ENCODE measurements at regions not wholly inside any gene's neighbourhood (a gene's known extent, or its start where the extent isn't known, plus 50 kb on each side); places are given as distances from the start of the nearest gene placed in this dataset.

DNA sequence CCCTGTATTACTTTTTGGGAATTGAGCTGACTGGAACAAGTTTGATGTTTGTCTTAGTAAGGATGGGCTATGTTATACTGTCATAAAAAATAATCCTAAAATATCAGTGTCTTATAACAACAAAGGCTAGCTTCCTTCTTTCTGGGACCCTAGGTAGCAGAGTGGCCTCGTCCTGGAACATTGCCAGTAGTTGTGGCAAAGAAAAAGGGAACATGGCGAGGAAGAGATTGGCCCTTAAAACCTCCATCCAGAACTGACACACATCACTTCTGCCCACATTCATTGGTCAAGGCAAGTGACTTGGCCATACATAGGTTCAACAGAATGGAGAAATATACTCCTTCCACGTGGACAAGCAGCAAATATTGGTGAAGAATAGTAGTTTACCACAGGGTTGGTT is 287.9 kb downstream of the PPP1R2C start:
- TF ChIP-seq PKNOX1 (IDR thresholded peaks at IDR 0.05) (no peak), SUZ12 (IDR thresholded peaks at IDR 0.05) (no peak), SP1 (IDR thresholded peaks at IDR 0.05) (no peak), FOXM1 (IDR thresholded peaks at IDR 0.05; ENCODE audit: borderline replicate concordance) (no peak)

Data from HEK293T (cell line).